Endothelial cell (in vitro differentiated cells): ENCODE measurements at regions not wholly inside any gene's neighbourhood (a gene's known extent, or its start where the extent isn't known, plus 50 kb on each side); places are given as distances from the start of the nearest gene placed in this dataset.

ENCODE experiments used
- DNase-seq: peaks from one replicate; pipeline ENCODE4 v3.0.0; 2021; ENCODE audit warnings: low spot score
- H3K27ac Mint-ChIP-seq: one replicate; pipeline ENCODE4 v1.8.0; 2021; ENCODE audit warnings: mixed read lengths, inconsistent platforms; ENCODE audit not compliant: unreplicated experiment
- H3K27me3 Mint-ChIP-seq: one replicate; pipeline ENCODE4 v1.8.0; 2021; ENCODE audit warnings: mild to moderate bottlenecking, moderate library complexity, mixed read lengths, inconsistent platforms; ENCODE audit not compliant: unreplicated experiment
- H3K36me3 Mint-ChIP-seq: one replicate; pipeline ENCODE4 v1.8.0; 2021; ENCODE audit warnings: mild to moderate bottlenecking, low read depth, mixed read lengths, inconsistent platforms; ENCODE audit not compliant: unreplicated experiment
- H3K4me1 Mint-ChIP-seq: one replicate; pipeline ENCODE4 v1.8.0; 2021; ENCODE audit warnings: mild to moderate bottlenecking, mixed read lengths, inconsistent platforms; ENCODE audit not compliant: unreplicated experiment
- H3K4me3 Mint-ChIP-seq: one replicate; pipeline ENCODE4 v1.8.0; 2021; ENCODE audit warnings: mild to moderate bottlenecking, mixed read lengths, inconsistent platforms; ENCODE audit not compliant: unreplicated experiment
- H3K9me3 Mint-ChIP-seq: one replicate; pipeline ENCODE4 v1.8.0; 2021; ENCODE audit warnings: mixed read lengths, inconsistent platforms; ENCODE audit not compliant: unreplicated experiment
- CTCF ChIP-seq: fragments of 200-600 bp; sonication (generic); IDR thresholded peaks from one replicate; pipeline ENCODE4 v1.5.0; 2021; ENCODE audit warnings: antibody characterized with exemption; ENCODE audit not compliant: unreplicated experiment

GRCh38 chr2:100632759-100633158 lies 70.0 kb downstream of the PDCL3 start:
- DNase-seq: no peak
- Mint-ChIP-seq H3K36me3 (no peaks in the 10 kb centered on the region), H3K4me1 (peaks cover 43% of the 10 kb centered on the region), H3K4me3 (no peak overlapping the region), H3K9me3 (no peaks in the 10 kb centered on the region), H3K27ac (peak overlapping the region; percentile 37), H3K27me3 (peaks cover 2% of the 10 kb centered on the region)
- no peak for TF ChIP-seq CTCF

GRCh38 chr2:100639588-100640390 lies 77.0 kb downstream of the PDCL3 start:
- H3K4me1 Mint-ChIP-seq: peaks cover 69% of the 10 kb centered on the region
- H3K9me3 Mint-ChIP-seq: peaks cover 3% of the 10 kb centered on the region
- H3K27me3 Mint-ChIP-seq: peaks cover 6% of the 10 kb centered on the region
- DNase-seq: peak; percentile 26
- peak overlapping the region; percentile 95 for H3K27ac Mint-ChIP-seq
- H3K36me3 Mint-ChIP-seq: peaks cover 4% of the 10 kb centered on the region
- H3K4me3 Mint-ChIP-seq: no peak overlapping the region
- no peak for TF ChIP-seq CTCF

GRCh38 chr2:100640431-100641124 lies 77.8 kb downstream of the PDCL3 start:
- TF ChIP-seq CTCF: no peak
- Mint-ChIP-seq H3K4me3 (no peak overlapping the region), H3K27ac (peak overlapping the region; percentile 95), H3K27me3 (peaks cover 6% of the 10 kb centered on the region), H3K36me3 (peaks cover 6% of the 10 kb centered on the region), H3K9me3 (peaks cover 3% of the 10 kb centered on the region), H3K4me1 (peaks cover 70% of the 10 kb centered on the region)
- DNase-seq: no peak

- H3K27me3 Mint-ChIP-seq: peaks cover 6% of the 10 kb centered on the region
- peaks cover 6% of the 10 kb centered on the region for H3K36me3 Mint-ChIP-seq
- H3K4me1 Mint-ChIP-seq: peaks cover 71% of the 10 kb centered on the region
- H3K4me3 Mint-ChIP-seq: no peak overlapping the region
- no peak for DNase-seq
- peaks cover 3% of the 10 kb centered on the region for H3K9me3 Mint-ChIP-seq
- TF ChIP-seq CTCF: no peak
- H3K27ac Mint-ChIP-seq: peak overlapping the region; percentile 48
Observed at GRCh38 chr2:100641125-100641435, 78.3 kb downstream of the PDCL3 start.

- Mint-ChIP-seq H3K9me3 (peaks cover 3% of the 10 kb centered on the region), H3K27me3 (peaks cover 6% of the 10 kb centered on the region), H3K36me3 (peaks cover 6% of the 10 kb centered on the region), H3K4me3 (no peak overlapping the region), H3K27ac (no peak overlapping the region), H3K4me1 (peaks cover 58% of the 10 kb centered on the region)
- DNase-seq: no peak
- no peak for TF ChIP-seq CTCF
Observed at GRCh38 chr2:100642425-100642824, 79.6 kb downstream of the PDCL3 start.
